ENCODE measurements at regions not wholly inside any gene's neighbourhood (a gene's known extent, or its start where the extent isn't known, plus 50 kb on each side); places are given as distances from the start of the nearest gene placed in this dataset.

- DNase-seq (ENCODE audit: low spot score), result no peak
These were observed 82.2 kb downstream of the EPDR1 start for GRCh38 chr7:38002689-38003088.

DNA sequence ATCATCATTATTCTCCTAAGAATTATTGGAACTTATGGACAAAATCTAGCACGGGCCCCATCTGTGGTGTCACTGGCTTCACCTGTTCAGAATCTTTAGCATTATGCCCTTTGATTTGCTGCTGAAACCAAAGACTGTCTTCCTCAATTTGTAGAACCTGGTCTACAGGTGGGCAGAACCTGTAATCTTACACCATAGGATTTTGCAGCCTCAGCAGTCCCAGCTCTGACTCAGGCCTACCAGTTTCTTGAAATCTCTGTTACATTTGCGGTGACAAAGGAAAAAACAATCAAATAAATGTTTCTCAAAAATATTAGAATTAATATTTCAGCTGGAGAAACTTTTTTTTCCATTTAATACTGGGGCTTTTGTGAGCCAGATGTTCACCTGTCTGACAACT, 86.1 kb downstream of the EPDR1 start:
- no peak for DNase-seq (ENCODE audit: low spot score)

DNA sequence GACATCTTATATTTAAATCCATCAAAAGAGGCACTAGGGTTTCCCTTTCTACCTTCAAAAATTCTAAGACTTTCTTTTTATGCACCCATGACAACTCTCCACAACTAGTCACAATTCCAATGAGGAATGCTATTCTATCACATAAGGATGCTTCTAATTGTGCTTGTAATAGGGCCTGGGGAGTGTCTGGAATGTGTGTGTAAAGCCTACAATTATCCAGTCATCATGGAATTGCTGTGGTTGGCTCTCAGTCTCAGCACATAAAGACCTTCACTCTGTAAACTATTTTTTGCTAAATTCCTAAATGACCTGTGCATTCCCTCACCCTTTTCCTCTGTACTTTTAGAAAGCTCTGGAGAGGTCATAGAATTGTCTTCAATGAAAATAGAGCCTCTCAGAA, 86.7 kb downstream of the EPDR1 start:
- DNase-seq (ENCODE audit: low spot score), result no peak

- no peak for DNase-seq (ENCODE audit: low spot score)
These were observed 92.8 kb downstream of the EPDR1 start for GRCh38 chr7:38013246-38013645.

DNA sequence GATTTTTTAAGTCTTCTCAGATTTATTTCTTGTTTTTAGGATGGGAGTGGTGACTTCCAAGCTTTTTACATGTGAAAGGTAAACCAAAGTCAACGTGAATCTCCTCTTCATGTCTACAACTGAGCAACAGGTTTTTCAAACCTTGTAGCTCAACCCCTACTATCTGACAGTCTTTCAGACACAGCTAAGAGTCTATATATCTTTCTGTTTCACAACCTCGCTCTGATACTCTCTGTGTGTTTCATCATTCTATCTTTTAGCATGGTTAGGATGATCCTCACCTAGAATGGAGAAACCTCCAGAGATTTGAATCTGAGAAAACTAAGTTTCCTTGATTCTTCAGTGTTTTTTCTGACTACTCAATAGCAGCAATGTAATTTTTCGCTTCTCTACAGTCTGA, 96.1 kb downstream of the EPDR1 start:
- DNase-seq (ENCODE audit: low spot score), result no peak

GRCh38 chr7:38017320-38017719, 96.9 kb downstream of the EPDR1 start:
- no peak for DNase-seq (ENCODE audit: low spot score)

DNA sequence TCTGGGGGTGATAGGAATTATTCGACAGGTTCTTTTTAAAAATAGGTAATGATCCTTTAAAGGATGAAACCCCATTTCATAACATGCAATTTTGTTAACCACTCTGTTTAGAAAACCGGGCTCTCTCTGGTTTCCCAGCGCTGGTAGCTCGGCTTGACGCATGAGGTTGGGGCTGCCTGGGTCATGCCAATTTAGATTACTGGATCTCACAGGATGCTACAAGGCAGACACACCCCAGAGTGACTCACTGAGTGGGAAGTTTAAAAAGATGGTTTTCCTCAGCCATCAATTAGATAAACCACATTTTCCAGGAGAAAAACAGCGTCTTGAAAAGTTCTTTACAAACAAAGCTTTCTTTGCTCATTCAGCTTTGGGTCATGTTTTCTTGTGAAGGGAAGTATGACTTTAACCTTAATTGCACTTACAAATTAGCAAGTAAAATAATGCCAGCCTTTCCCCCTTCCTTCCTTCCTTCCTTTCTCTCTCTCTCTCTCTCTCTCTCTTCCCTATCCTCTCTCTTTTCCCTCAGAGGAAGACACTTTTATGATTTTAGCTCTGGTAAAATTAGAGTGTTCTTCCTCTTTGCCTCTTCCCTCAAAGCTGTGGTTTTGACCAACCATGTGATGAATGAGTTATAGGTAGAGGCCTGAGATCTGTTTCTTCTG, 99.8 kb downstream of the EPDR1 start:
- DNase-seq (ENCODE audit: low spot score), result no peak

DNA sequence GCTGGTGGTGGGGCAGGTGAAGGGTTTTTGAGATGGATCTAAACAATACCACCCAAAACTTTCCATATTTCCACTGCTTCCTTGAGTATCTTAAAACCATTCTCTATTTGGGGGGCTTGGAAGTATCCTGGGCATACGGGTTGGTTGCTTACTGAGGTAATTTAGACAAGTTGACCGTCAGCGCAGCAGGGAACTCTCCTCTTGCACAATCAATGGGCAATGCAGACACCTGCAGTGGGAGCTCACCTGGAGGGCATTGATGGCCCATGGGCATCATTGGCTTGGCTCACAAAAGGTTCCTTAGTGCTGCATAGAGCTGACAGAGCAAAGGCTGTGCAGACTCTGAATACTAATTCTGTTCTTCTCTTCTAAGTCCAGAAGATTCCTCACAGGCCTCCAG, 101.5 kb downstream of the EPDR1 start:
- no peak for DNase-seq (ENCODE audit: low spot score)

DNA sequence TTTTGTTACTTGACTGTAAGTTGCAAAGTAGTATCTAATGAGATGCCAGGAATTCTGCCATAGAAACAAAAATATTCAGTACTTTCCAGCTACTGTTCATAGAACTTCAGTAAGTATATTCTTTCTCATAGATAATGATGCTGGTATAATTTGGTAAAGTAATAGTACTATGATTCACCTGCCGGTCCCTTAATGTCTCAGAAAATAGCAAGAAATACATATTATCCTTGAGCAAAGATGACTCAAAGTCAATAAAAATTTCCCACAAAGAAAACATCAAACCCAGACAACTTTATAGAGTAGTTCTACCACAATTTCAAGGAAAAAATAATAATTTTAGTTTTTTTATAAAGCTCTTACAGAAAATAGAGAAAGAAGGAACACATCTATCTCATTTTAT, 105.4 kb downstream of the EPDR1 start:
- no peak for DNase-seq (ENCODE audit: low spot score)

GRCh38 chr7:38027884-38028455, 107.5 kb downstream of the EPDR1 start:
- no peak for DNase-seq (ENCODE audit: low spot score)

- no peak for DNase-seq (ENCODE audit: low spot score)
These were observed 113.8 kb downstream of the EPDR1 start for GRCh38 chr7:38034062-38034908.

DNA sequence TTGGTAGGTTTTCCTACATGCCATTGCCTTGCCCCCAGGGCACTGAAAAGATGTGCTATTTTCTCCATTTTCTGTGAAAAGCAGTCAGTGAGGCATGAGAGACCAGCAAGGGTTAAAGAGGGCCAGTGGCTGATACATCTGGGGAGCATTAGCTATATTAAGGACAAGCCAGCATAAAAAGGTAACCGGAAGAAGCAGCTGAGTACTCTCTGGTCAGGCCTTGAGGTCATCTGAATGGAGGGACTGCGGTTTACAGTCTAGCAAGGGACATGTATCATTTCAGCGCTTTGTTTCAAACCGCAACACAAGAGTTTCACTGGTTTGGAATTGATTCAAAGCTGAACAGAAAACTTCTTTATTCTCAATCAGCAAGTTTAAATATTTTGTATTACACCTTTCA, 120.4 kb downstream of the EPDR1 start:
- no peak for DNase-seq (ENCODE audit: low spot score)

DNA sequence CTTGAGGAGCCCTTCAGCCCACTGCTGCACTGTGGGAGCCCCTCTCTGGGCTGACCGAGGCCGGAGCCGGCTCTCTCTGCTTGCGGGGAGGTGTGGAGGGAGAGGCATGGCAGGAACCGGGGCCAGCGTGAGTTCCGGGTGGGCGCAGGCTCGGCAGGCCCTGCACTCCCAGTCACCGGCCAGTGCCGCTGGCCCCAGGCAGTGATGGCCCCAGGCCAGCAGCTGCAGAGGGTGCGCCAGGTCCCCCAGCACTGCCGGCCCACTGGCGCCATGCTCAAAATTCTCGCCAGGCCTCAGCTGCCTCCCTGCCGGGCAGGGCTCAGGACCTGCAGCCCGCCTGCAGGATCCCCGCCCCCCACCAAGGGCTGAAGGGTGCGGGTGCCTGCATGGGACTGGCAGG, 128.4 kb upstream of the STARD3NL start:
- no peak for DNase-seq (ENCODE audit: low spot score)

DNA sequence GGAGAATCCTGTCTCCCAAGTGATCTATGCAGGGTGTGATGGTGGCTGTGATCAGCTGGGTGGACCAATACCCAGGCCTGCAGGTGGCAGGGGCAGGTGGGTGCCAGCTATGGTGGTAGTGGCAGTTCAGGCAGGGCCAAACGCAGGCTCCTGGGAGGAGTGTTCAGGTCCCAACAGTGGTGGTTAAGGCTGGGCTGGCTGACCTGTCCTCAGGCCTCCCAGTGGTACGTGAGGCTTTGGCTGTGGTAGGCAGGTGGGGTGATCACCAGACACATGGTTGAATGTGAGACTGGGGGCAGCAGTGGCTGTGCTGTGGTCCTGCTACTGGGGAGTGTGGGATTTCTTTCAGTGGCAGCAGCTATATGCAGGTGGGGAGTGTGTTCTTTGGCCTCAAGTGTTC, 126.7 kb upstream of the STARD3NL start:
- DNase-seq (ENCODE audit: low spot score), result no peak

- no peak for DNase-seq (ENCODE audit: low spot score)
These were observed 126.3 kb upstream of the STARD3NL start for GRCh38 chr7:38051786-38052185.

DNA sequence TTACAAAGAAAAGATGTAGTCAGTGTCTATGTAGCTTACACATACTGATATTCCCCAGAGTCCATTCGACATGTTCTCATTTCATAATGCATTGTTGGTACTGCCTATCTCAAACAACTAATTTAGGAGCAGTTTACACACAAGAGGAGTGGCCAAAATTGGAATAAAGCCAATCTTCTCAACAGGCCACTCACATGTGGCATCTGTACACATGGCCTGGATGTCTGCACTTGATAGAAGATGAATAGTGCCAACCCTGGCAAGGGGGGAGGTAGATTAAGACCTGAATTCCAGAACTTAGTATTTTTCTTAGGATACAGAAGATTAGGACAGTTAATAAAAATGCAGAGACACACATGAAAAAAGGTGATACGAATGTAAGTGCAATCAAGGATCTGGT, 125.3 kb upstream of the STARD3NL start:
- no peak for DNase-seq (ENCODE audit: low spot score)

GRCh38 chr7:38054199-38054598, 123.8 kb upstream of the STARD3NL start:
- DNase-seq (ENCODE audit: low spot score), result no peak

- no peak for DNase-seq (ENCODE audit: low spot score)
These were observed 120.2 kb upstream of the STARD3NL start for GRCh38 chr7:38057829-38058228.

DNA sequence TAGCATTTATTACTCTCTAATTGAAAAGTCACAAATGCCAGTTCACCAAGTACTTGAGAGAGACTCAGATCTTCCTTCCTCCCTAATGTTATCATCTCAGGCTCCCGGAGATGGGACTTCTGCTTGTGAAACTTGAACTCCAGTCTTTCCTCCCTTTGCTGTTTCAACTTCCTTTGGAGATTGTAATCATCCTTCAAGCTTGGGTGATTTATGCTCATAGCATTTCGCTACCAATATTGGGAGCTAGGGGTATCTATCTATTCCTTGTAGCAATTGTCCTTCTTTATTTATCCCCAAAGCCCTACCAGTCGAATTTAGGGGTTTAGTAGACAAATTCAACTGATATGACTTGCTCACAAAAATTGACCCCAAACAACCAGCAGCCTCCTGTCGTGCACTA, 117.9 kb upstream of the STARD3NL start:
- no peak for DNase-seq (ENCODE audit: low spot score)

GRCh38 chr7:38060637-38061036, 117.4 kb upstream of the STARD3NL start:
- no peak for DNase-seq (ENCODE audit: low spot score)

DNA sequence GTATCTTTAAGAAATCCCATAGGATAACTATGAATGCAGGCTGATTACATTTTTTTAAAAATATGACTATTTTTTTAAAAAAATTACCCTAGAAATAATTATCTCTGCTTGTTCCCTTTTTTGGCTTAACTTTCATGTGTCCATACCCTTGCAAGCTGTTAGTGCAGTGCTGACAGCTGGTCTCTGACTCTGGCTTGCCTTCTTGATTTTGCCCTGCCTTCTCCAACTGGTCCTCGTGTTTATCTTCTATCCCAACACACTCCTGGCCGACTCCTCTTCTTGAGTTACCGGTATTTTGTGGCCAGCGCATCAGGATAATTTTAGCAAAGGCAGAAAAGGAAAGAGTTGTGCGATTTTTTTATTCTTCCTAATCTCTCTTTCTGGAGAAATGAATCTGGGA, 111.7 kb upstream of the STARD3NL start:
- DNase-seq (ENCODE audit: low spot score), result no peak

DNA sequence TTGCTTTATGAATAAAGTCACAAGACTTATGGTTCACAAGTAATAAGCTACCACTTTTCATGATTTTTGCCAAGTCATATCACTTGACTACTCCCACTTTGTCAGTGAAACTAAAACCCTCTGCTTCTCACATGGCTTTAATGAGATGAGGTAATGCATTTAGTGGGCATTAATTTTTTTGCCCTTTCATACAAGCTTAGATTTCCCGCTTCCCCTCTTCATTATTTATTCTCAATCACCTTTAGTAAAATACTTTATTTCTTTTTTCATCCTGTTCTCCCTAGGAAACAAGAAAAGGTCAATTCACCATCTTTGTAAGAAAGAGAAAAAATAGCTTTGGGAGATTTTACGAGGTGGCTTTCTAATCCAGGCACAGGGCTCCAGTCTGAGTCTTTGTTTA, 109.6 kb upstream of the STARD3NL start:
- DNase-seq (ENCODE audit: low spot score), result no peak

GRCh38 chr7:38069052-38069451, 109.0 kb upstream of the STARD3NL start:
- no peak for DNase-seq (ENCODE audit: low spot score)

Data from activated CD4-positive, alpha-beta T cell treated with anti-CD3 and anti-CD28 coated beads, Interleukin-2, Interleukin-4, amounts not matched to agents 100 ng/mL and 50 ng/mL, durations not matched to agents 16 hours and 8 hours (primary cell).